ENCODE measurements at regions not wholly inside any gene's neighbourhood (a gene's known extent, or its start where the extent isn't known, plus 50 kb on each side); places are given as distances from the start of the nearest gene placed in this dataset.

- TF ChIP-seq SUZ12 (IDR thresholded peaks at IDR 0.05; ENCODE audit: extremely low read depth, insufficient read depth, insufficient read length) (no peak), YY1 (IDR thresholded peaks at IDR 0.05; ENCODE audit: insufficient read depth, insufficient read length) (no peak)
These were observed 111.9 kb downstream of the SLC41A2 start for GRCh38 chr12:104846056-104846767.

Data from NT2/D1 (cell line).